ENCODE measurements at regions not wholly inside any gene's neighbourhood (a gene's known extent, or its start where the extent isn't known, plus 50 kb on each side); places are given as distances from the start of the nearest gene placed in this dataset.

- dilution Hi-C loops (cut with MboI; ENCODE audit: extremely low pct_ligation_motif_present, low sequenced_read_pairs): no loop called here
- Histone ChIP-seq H3K4me1 (ENCODE audit: control insufficient read depth, extremely low read depth, insufficient read depth, low read length) (peaks cover 7% of the 10 kb centered on the region), H3K4me2 (ENCODE audit: control insufficient read depth, extremely low read depth, insufficient read depth, low read depth, low read length) (no peak overlapping the region), H3K79me2 (ENCODE audit: control insufficient read depth, insufficient read depth, low read length) (no peaks in the 10 kb centered on the region), H3K4me3 (ENCODE audit: control insufficient read depth in 2 of 3, extremely low read depth in 1 of 3, insufficient read depth in 2 of 3, low read depth in 1 of 3, low read length in 3 of 3) (no peak overlapping the region), H3K27ac (ENCODE audit: control insufficient read depth, insufficient read depth, low read length) (no peak overlapping the region), H4K20me1 (ENCODE audit: control insufficient read depth, extremely low read depth, insufficient read depth, low read length) (no peaks in the 10 kb centered on the region), H2AFZ (ENCODE audit: control insufficient read depth, low read length) (no peak overlapping the region), H3K9me1 (ENCODE audit: control insufficient read depth, extremely low read depth, insufficient read depth, low read length) (no peaks in the 10 kb centered on the region), H3K27me3 (ENCODE audit: control insufficient read depth, extremely low read depth, insufficient read depth, low read length) (no peaks in the 10 kb centered on the region), H3K9ac (ENCODE audit: control insufficient read depth, extremely low read depth, insufficient read depth, low read length) (no peak overlapping the region), H3K9me3 (ENCODE audit: control insufficient read depth, low read depth, low read length) (no peaks in the 10 kb centered on the region), H3K36me3 (ENCODE audit: control insufficient read depth in 2 of 2, extremely low read depth in 1 of 2, insufficient read depth in 2 of 2, low read length in 2 of 2) (no peaks in the 10 kb centered on the region)
- TF ChIP-seq CTCF (optimal IDR thresholded peaks at IDR 0.05 in 1 of 3, IDR thresholded peaks at IDR 0.05 in 1 of 3, conservative IDR thresholded peaks at IDR 0.05 in 1 of 3; ENCODE audit: extremely low read depth in 1 of 3, insufficient read depth in 2 of 3, low read length in 3 of 3) (no peak), EZH2 (IDR thresholded peaks at IDR 0.05; ENCODE audit: low read length) (no peak)
- DNase-seq (ENCODE audit: low read depth, low spot score) (no peak), FAIRE-seq (no peak)
Measured at GRCh38 chr15:96126859-96127258, 203.6 kb upstream of the NR2F2 start.

GRCh38 chr15:96130734-96131133 lies 199.8 kb upstream of the NR2F2 start:
- H4K20me1 ChIP-seq (ENCODE audit: control insufficient read depth, extremely low read depth, insufficient read depth, low read length): no peaks in the 10 kb centered on the region
- FAIRE-seq (no peak), DNase-seq (ENCODE audit: low read depth, low spot score) (no peak)
- no peak overlapping the region for H3K9ac ChIP-seq (ENCODE audit: control insufficient read depth, extremely low read depth, insufficient read depth, low read length)
- no peaks in the 10 kb centered on the region for H3K36me3 ChIP-seq (ENCODE audit: control insufficient read depth in 2 of 2, extremely low read depth in 1 of 2, insufficient read depth in 2 of 2, low read length in 2 of 2)
- TF ChIP-seq CTCF (optimal IDR thresholded peaks at IDR 0.05 in 1 of 3, IDR thresholded peaks at IDR 0.05 in 1 of 3, conservative IDR thresholded peaks at IDR 0.05 in 1 of 3; ENCODE audit: extremely low read depth in 1 of 3, insufficient read depth in 2 of 3, low read length in 3 of 3) (no peak), EZH2 (IDR thresholded peaks at IDR 0.05; ENCODE audit: low read length) (no peak)
- no peak overlapping the region for H3K27ac ChIP-seq (ENCODE audit: control insufficient read depth, insufficient read depth, low read length)
- H3K79me2 ChIP-seq (ENCODE audit: control insufficient read depth, insufficient read depth, low read length): no peaks in the 10 kb centered on the region
- dilution Hi-C loops (cut with MboI; ENCODE audit: extremely low pct_ligation_motif_present, low sequenced_read_pairs): no loop called here
- H3K9me1 ChIP-seq (ENCODE audit: control insufficient read depth, extremely low read depth, insufficient read depth, low read length): no peaks in the 10 kb centered on the region
- no peaks in the 10 kb centered on the region for H3K4me1 ChIP-seq (ENCODE audit: control insufficient read depth, extremely low read depth, insufficient read depth, low read length)
- H3K27me3 ChIP-seq (ENCODE audit: control insufficient read depth, extremely low read depth, insufficient read depth, low read length): no peaks in the 10 kb centered on the region
- H2AFZ ChIP-seq (ENCODE audit: control insufficient read depth, low read length): no peak overlapping the region
- H3K4me2 ChIP-seq (ENCODE audit: control insufficient read depth, extremely low read depth, insufficient read depth, low read depth, low read length): no peak overlapping the region
- H3K9me3 ChIP-seq (ENCODE audit: control insufficient read depth, low read depth, low read length): no peaks in the 10 kb centered on the region
- H3K4me3 ChIP-seq (ENCODE audit: control insufficient read depth in 2 of 3, extremely low read depth in 1 of 3, insufficient read depth in 2 of 3, low read depth in 1 of 3, low read length in 3 of 3): no peak overlapping the region

Measured in keratinocyte (primary cell).